HG03342 (cell line): ENCODE measurements at regions not wholly inside any gene's neighbourhood (a gene's known extent, or its start where the extent isn't known, plus 50 kb on each side); places are given as distances from the start of the nearest gene placed in this dataset.

Experiments used
- ATAC-seq: cut with Tn5 transposase; IDR thresholded peaks from one replicate; pipeline ENCODE4 v1.9.1; 2021; ENCODE audit warnings: mild to moderate bottlenecking, moderate library complexity; ENCODE audit not compliant: unreplicated experiment

DNA sequence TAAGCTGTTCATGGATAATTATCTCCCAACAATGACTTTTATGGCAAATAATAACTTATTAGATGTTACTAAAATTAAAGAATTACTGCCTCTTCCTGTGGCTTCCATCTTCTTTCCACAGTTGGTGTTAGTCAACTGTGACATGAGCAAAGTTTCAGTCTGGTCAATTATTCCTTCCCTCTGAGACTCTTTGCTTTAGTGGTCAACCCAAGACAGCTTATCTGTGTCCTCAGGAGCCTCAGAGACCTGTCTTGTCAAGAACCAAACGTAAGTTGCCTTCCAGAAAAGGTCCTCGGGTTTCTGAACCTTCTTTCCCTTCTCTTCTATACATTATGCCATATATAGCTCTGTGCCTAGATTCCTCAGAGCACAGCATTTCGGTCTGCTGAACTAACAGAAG, 263.2 kb upstream of the ZP4 start:
- no peak for ATAC-seq

DNA sequence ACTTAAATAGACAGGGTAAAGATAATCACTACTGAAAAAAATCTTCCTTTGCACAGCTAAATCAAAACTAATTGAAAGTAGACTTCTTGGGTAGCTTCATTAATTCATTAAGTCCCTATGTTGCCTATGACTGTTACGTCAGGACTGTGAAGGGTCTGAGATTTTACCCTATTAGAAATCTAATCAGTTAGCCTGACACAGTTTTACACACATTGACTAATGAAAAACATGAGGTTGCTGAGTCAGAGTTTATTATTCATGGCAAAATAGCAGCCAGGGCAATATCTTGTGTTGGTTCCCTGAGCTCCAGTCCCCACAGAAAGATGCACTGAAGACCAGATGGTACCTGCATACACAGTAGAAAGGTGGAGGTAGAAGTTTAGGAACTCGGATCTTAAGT, 262.5 kb upstream of the ZP4 start:
- no peak for ATAC-seq

DNA sequence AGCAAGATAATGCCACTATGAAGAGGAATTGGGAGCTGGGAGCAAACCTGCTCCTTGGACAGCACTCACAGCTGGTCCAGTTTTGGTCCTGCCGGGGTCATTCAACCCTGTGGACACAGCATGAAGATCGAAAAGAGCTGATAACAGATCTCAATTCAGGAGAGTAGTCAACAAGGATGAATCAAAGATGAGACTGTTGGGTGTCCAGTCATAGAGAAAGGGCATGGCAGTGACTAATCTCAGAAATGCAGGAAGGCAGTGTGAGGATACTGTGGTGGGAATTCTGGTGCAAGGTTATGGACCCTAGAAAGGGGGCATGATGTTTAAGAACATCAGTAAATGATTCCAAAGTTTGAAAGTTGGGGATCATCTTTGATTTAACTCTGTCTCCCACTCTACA, 261.4 kb upstream of the ZP4 start:
- no peak for ATAC-seq

DNA sequence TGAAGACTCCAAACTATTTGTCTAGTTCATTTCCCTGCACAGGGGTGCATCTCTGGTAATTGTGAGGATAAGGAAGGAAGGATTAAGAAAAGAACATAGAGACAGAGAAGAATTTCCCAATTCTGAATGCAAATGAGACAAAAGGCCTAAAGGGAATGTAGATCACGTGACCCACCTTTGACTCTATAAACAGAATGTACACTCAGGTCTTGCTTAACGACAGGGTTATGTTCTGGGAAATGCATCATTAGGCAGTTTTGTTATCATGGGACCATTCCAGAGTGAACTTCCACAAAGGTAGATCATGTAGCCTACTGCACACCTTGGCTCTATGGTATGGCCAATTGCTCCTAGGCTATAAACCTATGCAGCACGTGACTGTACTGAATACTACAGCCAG, 252.3 kb upstream of the ZP4 start:
- no peak for ATAC-seq

DNA sequence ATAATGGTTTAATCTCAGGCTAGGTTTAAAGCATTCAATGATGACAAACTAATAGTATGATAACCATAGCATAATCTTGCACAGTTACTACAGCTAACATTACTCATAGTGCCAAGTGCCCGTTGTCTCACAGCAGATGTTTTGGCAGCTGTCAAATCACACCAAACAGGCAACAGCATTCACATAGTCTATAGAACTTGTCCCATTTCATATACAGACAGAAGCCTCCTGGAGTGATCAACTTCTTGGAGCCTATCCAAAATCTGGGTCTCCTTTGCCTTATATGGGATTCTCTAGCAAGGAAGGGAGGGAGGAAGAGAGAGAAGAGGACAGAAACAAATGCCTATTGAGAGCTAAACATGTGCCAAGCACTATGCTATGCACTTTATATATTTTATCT, 250.6 kb upstream of the ZP4 start:
- no peak for ATAC-seq

DNA sequence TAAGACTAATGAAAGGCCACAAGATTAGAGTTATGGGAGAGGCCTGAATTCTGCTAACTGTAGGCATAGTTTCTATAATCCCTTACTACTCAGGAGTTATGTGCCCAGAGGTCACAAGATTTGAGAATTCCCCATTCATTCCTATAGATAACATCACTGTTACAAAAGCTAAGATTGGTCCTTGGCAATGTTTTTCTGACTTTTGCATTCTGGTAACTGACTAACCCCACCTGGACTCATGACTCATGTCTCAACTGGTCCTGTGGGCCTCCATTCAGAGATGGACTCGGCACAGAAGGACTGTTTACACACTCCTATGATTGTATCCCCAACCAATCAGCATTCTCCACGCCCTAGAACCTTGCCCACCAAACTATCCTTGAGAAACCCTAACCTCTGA, 249.0 kb upstream of the ZP4 start:
- no peak for ATAC-seq

DNA sequence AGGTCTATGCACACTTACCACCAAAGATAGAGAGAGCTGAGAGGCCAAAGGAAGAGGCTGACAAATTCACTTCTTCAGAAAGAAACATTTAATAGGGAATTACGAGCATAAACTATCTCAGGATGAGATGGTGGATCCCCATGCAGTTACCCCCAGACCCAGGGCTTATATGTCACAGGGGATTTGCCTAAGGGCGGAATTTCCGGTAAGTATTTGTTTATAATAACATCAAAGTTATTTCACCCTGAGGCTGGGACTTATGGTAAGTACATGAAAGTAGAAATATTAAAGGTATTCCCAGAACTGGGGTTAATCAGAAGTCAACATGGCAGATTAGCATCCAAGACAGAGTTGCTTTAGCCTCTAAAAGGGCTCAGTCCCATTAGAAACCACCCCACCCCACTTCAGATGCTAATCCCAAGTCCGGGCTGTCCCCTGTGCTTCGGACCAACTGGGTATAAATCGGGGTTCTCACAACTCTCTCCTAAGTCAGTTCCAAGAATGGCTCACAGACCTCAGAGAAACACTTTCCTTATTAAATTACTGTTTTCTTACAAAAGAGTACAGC, 247.4 kb upstream of the ZP4 start:
- no peak for ATAC-seq

DNA sequence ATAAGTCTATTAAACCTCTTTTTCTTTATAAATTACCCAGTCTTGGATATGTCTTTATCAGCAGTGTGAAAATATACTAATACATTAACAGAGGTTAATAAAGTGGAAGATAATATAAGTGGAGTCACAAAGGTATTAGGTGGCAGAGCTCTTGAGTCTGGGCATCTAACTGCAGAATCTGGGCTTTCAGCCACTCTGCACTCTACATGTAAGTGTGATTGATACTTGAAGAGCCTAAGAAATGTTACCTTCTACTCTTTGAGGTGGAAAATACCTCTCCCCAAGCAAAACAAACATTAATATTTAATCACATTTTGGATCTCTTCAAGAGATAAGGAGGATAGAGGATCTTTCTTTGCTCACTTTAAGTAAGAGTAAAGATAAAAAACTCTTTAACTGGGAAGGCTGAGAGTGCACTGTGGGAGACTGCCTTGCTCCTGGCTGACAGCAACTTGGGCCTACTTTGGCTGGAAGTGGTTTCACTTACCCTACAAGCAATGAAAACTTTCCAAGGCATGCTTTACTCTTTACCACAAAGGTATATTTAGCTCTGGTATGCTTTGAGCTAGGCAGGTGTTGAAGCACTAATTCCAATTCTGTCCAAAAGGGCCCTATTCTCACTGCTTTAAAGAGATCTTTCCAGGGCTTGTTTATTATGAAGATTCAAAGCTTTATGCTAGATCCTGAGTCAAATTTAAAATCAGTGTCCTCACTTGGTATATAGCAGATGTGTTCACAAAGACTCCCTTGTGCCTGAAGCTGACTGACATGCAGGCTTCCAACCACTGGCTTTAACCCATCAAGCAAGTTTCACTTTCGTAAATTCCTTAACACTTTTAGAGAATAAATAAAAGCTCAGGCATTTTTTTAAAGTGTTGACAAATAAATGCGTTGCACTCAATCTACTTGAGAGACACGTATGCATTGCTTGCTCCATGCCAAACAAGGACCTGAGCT, 245.3 kb upstream of the ZP4 start:
- ATAC-seq: no peak

DNA sequence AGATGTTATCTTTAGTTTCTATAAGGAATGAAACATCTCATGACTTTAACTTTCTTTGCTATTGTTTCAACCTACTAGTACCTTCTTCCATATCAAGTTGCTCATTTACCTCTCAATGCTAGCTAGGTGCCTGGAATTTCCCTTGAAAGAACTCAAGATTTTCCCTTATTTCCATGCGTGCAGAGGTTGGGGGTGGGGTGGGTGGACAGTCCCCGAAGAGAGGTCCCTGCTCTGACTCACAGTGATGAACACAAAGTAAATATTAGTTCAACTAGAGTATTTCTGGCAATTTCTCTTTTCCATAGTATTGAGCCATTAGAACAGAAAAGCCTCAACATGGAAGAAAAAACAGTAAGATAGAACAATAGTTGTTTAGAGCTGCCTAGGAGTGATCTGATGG, 239.0 kb upstream of the ZP4 start:
- no peak for ATAC-seq

DNA sequence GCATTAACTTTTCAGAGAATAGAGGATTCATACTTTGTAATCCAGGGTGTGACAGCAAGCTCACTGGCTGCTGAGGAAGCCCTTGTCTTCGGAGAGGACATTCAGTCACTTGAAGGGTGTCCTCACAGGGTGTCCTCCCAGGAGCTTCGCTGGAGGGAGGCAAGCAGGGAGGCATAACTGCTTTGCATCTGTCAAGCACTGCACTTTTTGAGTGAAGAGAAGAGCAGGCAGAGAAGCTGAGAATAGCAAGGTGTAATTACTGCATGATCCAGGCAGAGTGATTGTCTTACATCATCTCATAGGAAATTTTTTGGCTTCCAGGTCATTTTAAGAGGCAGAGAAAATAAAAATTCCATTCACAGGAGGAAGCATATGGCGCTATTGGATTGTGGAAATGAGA, 232.5 kb upstream of the ZP4 start:
- ATAC-seq: no peak

DNA sequence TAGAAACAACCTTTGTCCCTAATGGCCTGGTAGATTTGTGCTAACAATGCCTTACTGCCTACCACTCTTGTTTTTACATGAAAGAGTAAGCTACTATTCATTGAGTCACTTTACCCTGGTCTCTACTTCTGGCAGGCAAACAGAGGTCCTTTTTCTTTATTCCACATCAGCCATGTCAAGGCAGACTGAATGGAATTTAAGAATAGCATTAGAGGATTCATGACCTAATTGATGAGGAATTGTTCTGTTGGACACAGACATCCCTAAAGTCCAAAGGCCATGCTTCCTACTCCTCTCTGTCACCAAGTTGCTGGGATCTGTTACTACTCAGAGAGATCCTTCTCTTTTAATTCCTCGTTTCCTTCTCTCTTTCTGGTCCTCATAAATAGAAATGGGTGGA, 229.1 kb upstream of the ZP4 start:
- ATAC-seq: no peak

DNA sequence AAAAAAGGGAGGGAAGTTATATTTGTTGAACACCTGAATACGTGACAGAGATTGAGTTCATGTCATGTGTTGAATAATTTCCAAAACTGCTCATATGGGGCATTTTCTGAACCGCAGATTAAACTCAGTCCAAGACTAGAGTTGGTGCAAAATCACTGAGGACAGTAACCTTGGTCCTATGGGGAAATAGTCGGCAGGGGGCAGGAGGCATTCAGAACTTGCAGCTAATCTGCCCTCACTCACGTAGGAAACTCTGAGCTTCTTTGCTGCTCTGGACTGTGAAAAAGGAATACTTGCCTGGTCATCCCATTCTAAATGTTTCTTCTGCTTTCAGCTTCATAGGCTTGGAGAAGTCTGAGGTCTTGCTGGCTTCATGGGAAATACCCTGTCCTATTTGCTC, 228.3 kb upstream of the ZP4 start:
- ATAC-seq: no peak

DNA sequence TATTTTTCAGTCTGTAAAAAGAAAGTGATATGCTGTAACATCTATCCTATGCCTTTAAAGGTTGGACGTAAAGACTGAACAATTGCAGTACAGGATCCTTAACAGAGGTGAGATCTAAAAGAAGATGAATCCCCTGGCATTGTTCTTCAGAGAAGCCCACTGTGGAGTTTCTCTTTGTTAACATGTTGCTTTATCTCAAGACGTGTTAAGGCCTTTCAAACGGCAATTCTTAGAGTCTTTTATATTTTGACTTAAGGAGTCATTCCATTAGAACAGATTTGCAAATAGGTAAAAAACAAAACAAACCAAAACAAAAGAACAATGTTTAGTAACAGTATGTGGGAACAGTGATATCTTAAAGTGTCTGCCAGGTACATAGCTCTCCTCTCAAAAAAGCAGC, 225.1 kb upstream of the ZP4 start:
- ATAC-seq: no peak

DNA sequence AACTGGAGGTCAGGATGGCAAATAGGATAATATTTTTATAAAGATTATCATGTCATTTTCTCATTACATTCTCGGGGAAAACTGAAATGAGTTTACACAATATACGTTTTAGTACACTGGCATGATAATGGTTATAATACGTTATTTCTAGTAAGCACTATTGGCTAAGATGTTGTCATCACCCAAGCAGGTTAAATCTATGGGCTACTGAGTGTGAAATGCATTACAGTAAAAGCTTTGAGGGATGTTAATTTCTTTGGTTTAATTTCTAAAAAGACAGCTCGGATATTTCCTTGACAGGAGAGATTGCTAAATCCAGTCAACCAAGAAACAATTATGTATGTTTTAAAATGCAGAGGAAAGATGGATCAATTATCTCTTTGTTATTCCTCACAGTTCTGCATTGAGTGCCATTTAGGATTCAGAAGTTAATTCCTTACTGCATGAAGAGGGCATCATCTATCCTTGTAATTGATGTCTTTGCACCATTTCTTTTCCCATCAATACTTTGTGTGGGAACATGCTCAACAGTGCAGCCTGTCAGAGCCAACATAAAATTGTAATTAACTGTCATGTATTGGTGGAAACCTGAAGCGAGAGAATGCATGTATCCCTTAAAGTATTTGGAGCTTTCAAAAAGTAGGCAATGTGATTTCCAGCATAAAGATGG, 222.4 kb upstream of the ZP4 start:
- no peak for ATAC-seq

DNA sequence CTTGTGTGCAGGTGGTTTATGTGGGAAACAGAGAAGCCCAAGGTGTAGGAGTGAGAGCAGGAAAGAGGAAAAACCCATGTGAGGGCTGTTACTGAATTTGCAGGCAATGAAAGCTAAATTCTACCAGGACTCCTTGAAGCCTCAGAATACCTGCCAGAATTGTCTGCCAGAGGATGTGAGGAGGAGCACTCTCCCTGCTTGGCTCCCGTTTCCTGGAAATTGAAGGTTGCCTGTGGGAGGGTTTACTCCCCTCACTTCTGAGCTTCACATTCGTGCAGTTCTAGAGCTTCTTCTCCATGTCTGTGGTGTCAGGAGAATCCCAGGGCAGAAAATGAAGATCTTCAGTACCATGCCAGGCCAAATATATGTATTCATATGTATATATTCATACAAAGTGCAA, 220.8 kb upstream of the ZP4 start:
- ATAC-seq: no peak

DNA sequence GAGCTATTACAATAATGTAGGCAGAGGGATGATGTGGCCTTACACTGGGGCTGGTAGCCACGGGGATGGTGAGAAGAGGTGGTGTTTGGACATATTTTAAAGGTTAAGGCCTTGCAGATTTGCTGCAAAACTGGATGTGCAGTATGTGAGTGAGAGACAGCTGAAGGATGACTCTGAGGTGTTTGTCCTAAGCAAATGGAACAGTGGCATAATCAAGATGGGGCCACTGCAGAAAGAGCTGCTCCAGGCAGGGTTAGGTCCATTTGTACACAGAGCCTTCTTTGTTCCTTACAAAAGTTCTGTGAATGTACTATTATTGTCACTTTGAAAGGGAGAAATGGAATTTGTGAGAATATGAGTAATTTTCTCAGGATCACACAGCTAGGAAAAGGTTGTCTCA, 220.4 kb upstream of the ZP4 start:
- no peak for ATAC-seq

DNA sequence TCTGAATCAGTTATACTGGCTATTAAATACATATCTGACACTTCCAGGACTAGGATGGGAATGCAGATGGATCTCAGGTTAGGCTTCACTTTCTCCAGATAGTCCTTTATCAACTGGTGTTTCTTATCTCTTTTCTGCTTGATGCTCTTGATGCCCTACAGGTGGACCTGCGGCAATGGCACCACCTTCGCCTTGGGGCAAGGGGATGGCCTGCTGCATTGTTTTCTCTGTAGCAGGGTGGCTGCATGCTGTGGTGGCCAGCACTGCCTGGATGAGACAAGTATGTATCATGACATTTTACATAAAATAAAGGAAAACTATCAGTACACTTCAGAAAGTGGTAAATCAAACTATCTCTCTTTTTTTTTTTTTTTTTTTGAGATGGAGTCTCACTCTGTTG, 217.7 kb upstream of the ZP4 start:
- ATAC-seq: no peak

DNA sequence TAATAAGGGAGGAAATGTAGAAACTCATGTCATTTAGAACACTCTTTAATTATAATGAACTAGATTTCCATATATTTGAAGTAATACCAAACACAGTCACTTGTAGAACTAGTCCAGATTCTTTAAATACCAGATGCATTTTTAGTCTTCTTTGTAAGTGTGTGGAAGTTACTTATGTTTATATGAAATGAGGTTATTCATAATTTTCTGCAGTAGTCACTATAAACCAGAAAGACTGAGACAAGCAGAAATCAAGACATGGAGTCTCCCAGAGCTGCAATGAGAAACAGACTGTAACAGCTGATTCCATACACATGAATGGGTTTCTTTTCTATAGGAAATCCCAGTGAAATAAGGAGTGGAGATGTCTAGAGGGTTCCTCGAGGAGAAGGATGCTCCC, 216.6 kb upstream of the ZP4 start:
- no peak for ATAC-seq

DNA sequence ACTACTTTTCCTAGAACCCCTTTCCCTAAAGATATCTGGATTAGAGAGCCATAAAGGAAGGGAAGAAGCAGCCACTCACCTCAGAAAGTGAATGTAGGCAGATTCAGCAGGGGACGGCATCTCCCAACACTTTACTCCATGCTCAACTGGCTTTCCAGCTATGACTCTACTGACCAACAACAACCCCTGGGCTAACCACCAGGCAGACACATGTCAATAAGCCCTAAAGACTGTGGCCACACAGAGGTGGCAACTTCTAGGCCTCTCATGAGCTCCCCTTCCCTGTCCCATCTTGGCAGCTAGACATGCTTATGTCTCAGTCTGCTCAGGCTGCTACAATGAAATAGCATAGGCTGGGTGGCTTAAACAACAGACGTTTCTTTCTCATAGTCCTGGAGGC, 214.0 kb upstream of the ZP4 start:
- ATAC-seq: no peak

DNA sequence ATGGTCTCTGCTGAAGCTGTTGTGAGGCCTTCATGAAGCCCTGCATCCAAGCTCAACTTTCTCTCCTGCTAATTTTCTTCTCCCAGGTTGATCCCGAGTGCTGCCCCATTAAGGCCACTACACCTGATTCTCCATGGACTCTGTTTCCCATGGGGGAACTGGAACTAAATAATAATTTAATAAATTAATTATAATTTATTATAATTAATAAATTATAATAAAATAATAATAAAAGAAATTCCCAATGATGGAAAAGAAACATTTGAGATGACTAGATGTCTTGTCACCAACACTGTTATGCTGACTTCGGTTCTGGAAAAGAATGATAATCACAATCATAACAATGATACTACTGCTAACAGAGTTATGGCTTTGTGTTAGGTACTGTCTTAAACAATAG, 211.2 kb upstream of the ZP4 start:
- ATAC-seq: no peak

DNA sequence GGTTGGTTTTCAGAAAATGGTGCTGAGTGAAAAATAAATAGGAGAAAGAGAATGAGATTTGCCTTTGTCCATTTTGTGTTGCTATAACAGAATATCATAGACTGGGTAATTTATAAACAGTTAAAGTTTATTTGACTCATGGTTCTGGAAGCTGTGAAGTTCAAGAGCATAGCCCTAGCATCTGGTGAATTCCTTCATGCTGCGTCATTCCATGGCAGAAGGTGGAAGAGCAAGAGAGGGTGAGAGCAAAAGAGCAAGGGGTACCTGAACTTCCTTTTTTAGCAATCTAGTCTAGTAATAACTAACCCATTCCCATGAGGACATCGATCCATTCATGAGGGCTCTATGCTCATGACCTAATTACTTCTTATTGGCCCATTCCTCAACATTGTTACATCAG, 209.1 kb upstream of the ZP4 start:
- no peak for ATAC-seq

DNA sequence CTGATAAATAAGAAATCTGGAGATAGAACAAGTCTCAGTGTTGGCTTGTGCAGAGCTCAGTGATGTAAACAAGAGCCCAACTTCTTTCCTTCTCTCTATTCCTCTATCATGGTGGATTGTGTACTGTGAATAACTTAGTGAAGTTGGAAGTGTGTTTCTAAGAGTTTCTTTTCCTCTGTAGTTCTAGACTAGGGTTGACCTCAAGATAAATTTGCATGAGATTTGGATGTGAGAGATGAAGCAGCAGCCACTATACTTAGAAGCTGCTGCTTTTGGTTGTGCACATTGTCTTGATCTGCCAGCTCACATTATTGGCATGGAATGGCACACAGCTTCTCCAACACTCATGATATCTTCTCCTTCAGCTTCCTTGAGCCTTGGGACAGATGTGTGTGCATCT, 198.9 kb upstream of the ZP4 start:
- no peak for ATAC-seq
